Left forelimb (tissue), 1 donor: ENCODE measurements at regions not wholly inside any gene's neighbourhood (a gene's known extent, or its start where the extent isn't known, plus 50 kb on each side); places are given as distances from the start of the nearest gene placed in this dataset.
"Not testable (repeated sequence)": the region's sequence is repeated elsewhere in the genome, so short reads cannot be mapped to it uniquely, and the experiment has no call there.

ENCODE experiments used
- DNase-seq: peaks from one replicate; pipeline ENCODE4 v3.0.0-alpha.2; 2018; ENCODE audit warnings: low spot score

DNA sequence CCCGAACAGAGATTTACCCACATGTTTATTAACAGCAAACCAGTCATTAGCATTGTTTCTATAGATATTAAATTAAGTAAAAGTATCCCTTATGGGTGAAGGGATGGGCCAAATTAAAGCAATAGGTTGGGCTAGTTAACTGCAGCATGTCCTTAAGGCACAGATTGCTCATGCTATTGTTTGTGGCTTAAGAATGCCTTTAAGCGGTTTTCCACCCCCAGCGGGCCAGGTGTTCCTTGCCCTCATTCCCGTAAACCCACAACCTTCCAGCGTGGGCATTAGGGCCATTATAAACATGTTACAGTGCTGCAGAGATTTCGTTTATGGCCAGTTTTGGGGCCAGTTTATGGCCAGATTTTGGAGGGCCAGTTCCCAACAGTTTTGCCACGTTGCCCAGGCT, 245.3 kb upstream of the PROK2 start:
- DNase-seq = not testable (repeated sequence)

DNA sequence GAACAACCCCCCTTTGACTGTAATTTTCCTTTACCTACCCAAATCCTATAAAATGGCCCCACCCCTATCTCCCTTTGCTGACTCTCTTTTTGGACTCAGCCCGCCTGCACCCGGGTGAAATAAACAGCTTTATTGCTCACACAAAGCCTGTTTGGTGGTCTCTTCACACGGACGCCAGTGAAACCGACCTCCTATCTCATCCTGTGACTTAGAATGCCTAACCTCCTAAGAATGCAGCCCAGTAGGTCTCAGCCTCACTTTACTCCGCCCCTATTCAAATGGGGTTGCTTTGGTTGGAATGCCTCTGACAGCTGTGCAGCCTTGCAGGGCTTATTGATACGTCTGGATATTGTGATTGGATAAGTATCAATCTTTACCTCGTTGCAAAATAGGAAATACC, 243.8 kb upstream of the PROK2 start:
- DNase-seq = not testable (repeated sequence)

DNA sequence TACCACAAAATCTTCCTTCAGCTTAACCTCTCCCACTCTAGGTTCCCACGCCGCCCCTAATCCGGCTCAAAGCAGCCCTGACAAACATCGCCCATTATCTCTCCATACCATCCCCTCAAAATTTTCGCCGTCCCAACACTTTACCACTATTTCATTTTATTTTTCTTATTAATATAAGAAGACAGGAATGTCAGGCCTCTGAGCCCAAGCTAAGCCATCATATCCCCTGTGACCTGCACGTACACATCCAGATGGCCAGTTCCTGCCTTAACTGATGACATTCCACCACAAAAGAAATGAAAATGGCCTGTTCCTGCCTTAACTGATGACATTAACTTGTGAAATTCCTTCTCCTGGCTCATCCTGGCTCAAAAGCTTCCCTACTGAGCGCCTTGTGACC, 243.4 kb upstream of the PROK2 start:
- DNase-seq = not testable (repeated sequence)

DNA sequence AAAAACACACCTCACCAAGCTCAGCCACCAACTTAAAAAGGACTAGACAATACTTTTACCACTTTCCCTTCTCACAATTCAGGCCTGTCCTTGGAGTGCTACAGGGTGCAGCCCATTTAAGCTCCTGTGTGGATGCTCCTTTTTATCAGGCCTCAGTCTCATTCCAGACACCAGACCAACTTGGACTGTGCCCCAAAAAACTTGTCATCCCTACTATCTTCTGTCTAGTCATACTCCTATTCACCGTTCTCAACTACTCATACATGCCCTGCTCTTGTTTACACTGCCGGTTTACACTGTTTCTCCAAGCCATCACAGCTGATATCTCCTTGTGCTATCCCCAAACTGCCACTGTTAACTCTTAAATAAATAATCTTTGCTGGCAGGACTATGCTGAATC, 242.8 kb upstream of the PROK2 start:
- DNase-seq = not testable (repeated sequence)

DNA sequence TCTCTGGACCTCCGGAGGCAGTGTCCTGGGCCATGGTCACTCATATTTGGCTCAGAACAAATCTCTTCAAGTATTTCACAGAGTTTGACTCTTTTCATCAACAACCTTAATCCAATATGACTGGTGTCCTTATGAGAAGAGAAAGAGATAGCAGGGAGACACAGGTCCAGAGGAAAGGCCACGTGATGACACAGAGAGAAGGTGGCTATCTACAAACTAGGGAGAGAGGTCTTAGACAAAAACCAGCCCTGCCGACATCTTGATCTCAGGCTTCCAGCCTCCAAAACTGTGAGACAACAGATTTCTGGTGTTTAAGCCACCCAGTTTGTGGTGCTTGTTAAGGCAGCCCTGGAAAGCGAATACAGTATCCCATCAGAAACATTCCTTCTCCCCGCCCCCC, 237.1 kb upstream of the PROK2 start:
- no peak for DNase-seq

DNA sequence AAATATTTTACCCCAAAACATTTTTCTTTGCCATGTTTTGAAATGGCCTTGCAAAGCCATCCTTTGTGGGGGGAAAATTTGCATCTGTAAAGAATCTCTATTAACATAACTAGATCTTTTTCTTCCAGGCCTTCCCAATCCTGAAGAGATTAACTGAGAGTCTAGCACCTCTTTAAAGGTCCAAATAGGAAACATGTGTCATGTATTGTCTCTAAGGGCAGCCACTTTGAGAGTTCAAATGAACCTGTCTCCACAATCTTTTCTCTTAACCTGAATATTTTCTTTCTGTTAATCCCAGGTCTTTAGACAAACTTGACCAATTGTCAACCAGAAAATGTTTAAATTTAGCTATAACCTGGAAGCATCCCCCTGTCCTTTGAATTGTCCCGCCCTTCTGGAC, 236.6 kb upstream of the PROK2 start:
- no peak for DNase-seq

DNA sequence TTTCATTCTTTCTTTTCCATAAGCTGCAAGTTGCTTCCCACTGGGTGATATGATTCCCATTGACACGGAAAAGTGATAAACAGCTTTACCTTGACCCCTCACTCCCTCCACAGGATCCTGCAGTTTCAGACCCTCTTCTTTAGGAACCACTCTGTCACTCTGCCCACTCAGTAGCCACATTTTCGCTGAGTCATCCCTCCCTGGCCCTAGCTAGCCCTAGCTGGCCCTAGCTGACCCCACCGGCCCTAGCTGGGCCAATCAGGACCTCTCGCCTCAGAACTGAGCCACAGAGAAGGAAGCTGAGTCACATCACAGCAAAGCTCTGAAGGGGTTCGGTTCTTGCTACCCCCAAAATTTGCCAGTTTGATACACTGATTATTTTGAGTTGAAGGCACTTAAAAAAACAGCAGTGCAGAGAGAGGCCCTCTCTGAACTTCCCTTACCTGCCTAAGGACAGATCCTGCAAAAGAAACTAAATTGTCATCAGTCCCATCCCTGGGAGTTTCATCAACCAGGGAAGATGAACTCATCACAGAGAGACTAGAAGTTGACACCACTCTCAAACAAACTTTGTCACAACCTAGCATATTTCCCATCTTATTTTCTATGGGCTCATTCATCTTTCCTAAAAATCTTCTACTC, 233.5 kb upstream of the PROK2 start:
- DNase-seq = no peak

DNA sequence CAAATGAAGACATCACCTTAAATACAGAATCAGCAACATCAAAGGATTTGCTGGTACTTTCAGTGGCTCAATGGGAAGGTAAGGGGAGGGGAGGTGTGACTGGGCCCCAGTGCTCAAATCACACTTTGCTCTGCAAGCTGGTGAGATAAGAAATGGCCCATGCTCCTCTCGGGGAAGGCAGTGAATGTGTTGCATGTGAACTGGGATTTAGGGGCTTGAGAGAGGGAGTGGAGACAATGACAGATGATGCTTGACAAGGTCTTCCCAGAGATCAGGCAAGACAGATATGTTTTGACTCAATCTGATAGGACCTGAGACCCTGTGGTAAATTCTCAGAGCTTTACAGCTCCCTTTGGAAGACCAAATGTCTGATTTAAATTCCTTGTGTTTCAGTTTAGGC, 233.0 kb upstream of the PROK2 start:
- DNase-seq = no peak

DNA sequence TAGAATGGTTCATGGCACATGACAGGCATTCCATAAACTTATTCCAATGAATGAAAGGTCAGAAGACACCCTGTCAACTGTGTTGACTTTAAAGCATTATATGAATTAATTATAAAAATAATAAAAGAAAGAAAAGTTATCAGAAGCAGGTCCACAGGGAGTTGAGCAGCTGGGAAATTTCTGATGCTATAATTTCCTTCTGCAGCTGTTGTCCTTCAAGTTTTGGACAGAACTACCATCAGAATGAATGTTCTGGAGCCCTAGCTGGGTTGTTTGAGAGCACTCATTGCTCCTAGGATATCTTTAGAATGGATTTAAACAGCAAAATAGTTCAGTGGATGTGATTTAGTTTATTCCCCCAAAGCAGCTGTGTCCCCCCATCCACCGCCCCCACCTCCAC, 232.4 kb upstream of the PROK2 start:
- no peak for DNase-seq

DNA sequence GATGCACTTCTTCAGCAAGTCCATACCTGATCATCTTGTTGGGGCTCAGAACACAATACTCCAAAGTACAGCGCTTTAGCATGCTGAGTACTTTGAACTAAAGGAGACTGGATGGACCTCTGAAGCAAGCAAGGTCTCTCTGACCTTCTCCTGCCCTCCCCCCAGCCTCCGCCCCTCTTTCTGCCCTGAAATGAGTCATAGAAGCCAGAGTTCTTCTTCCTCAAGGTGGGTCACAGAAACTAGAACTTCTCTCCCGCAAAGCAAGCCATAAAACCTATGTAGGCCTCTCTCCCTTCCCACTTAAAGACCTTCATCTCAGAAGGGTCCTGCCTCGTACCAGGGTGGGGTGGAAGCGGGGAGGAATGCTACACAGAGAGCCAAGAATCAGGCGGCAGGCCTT, 230.5 kb upstream of the PROK2 start:
- DNase-seq = no peak

DNA sequence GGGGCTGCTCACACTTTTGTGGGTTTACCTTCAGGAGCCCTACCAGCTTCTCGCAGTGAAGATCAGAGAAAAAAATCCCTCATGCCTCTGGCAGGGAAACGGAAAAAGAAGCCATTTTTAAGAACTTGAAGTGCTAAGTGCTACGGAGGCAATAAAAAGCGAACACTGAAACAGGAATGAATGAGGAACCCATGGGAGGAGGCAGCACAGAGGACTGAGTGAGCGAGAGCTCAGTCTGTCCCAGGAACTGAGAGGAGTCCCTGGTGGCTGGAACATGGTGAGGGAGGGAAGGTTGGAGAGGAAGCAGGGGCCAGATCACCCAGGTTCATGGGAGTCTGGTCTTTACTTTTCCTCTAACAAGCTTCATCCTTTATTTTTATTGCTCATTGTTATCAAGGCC, 228.1 kb upstream of the PROK2 start:
- DNase-seq = no peak

DNA sequence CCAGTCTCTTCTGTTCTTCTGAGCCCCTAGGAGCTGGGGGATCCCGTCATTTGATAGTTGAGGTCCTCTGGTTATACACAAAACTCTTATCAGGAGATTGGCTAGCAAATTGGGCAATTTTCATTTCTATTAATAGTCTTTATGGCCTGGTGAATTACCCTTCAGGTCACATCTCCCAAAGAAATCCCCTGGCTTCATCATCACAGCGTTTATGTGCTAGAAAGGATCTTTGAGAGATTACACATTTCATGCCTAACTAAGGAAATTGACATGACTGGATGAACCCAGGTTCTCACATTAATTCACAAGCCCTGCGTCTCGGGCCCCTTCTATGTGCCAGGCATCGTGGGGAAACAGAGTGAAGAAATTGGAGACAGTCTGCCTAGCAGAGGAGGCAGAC, 227.4 kb upstream of the PROK2 start:
- no peak for DNase-seq

DNA sequence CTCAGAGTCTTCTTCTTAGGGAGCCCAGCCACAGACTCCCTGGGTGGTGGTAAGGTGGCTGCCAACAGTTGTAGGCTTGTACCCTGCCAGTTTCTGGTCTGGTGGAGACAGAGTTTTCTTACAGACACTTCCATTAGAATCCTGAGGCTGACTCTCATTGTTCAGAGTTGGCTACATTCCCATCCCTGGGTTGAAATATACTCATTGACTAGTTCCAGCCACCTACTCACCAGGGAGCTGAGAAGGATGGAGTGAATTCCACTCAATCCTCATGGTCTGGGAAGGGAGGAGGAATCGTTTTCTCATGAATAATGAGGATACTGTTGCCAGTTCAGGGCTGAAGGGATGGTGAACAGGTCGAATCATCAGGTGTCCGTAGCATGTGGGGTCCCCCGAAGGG, 226.5 kb upstream of the PROK2 start:
- no peak for DNase-seq

DNA sequence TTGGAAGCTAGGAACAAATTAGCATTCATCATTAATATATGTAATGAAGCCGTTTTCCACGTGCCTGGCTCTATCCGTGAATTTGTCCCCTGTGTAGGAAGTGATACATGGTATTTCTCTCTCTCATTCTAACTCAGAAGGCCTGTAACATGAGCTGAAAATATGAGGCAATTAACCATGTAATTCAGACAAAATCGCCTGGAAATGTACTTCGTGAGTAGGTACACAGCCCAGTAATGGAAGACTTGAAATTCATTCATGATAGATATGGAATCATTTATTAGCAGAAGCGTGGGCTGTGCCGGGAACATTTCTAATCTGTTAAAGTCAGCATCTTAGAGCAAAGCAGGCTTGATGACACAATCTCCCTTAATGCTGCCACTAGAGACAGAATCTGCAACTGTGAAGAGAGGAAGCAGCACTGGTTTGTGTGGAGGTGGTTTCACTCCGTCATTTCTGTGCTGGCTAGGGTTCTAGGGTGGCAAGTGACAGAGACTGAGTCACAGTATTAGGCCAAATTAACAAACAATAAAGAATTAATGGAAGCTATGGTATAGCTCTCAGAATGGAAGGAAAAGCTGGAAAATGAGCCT, 225.0 kb upstream of the PROK2 start:
- no peak for DNase-seq

DNA sequence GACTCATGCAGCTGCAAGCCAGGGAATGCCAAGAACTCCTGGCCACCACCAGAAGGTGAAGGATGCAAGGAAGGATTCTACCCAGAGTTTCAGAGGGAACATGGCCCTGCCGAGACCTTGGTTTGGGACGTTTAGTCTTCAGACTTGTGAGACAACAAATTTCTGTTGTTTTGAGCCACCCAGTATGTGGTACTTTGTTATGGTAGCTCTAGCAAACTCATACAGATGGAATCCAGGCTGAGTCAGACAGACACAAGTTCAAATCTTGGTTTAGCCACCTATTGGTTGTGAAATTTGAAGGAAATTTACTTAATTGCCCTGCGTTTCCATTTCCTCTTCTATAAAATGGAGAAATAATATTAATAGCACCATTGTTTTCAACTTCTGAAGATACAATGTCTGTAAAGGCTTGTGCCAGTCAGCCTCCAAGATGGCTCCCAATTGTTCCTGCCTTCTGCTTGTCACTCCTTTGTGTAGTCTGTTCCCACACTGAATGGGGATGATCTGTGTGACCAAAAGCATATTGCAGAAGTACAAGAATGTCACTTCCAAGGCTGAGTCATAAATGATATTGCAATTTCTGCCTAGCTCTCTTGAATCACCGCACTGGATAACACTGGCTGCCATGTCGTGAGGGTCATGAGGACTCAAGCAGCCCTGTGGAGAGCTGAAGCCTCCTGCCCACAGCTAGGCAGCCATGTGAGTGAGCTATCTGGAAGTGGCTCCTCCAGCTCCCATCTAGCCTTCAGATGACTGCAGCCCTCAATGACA, 223.5 kb upstream of the PROK2 start:
- no peak for DNase-seq

DNA sequence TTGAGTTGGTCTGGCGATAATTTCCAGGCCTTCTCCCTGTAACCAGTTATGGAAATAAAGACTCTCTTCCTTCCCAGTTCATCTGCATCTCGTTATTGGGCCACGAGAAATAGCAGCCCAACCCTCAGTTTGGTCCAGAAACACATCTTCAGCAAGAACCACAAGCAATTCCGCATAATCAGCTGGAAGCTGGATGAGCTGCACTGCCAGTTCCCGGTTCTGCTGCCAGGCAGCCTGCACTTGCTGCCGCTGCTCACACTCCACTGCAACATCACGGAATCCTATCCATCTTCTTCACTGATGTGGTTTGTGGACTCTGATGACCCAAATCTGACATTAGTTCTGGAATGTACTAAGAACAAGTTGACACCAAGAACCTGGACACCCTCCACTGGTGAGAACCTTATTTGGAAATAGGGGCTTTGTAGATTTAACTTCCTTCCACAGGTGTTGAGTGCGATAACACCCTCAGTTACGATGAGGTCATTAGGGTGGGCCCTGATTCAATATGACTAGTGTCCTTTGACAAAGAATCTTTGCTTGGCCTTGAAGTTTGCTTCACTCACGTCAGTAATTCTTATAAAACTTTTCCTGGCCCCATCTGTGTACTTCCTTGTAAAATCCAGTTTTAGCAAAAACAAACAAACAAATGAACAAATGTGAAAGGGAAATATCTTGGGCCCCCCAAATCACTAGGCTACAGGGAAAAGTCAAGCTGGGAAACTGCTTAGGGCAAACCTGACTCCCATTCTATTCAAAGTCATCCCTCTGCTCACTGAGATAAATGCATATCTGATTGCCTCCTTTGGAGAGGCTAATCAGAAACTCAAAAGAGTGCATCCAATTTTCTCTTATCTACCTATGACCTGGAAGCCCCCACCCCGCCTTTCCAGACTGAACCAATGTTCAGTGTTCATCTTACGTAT, 221.9 kb upstream of the PROK2 start:
- DNase-seq = no peak

DNA sequence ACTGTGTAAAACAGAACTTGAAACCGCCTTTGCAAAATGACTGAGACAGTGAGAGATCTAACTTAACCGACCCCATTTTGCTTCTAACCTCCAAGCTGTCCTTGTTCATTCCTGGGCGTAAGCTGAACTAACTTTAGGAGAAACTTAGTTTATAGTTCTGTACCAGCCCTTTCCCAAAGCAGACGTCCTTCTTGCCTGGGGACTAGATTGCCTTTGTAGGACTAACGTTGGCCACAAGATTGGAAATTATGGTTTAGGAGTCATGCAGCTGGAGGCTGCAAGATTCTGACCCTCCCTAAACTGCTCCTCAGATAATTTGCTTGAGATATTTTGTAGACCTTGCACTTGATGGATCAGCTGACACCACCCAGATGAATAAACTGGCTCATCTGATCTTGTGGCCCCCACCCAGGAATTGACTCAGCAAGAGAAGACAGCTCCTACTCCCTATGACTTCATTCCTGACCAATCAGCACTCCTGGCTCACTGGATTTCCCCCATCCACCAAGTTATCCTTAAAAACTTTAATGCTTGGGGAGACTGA, 219.9 kb upstream of the PROK2 start:
- no peak for DNase-seq

DNA sequence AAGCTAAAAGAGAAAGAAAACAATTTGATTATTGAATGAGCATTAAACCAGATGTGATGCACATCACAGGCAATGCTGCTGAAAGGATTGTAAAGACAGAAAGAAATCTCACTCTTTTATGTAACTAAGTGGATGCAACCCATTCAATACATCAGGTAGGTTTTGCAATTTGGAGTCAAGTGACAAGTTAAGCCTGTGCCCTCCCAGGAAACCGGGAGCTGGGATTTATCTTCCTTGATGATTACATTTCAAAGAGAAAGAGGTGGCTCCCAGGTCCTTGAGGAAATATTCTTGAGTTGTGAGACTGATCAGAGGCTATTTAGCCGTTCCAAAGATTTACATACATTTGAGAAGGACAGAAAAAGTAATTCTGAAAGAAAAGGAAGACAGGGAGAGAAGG, 219.0 kb upstream of the PROK2 start:
- no peak for DNase-seq

DNA sequence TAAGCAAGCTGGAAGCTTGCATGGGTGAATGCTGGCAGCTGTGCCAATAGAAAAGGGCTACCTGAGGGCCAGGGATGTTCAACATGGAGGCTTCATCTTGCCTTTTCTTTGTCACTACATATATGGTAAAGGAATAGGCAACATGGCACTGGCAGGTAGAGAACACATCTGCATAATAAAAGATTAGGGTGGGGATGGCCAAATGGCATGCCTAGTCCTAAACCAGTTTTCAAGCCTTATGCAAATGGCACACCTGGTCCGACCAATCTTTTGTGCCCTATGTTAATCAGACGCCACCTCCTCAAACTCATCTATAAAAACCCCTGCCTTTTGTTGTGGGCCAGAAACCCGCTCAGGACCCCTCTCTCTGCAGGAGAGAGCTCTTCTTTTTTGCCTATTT, 216.8 kb upstream of the PROK2 start:
- DNase-seq = no peak

DNA sequence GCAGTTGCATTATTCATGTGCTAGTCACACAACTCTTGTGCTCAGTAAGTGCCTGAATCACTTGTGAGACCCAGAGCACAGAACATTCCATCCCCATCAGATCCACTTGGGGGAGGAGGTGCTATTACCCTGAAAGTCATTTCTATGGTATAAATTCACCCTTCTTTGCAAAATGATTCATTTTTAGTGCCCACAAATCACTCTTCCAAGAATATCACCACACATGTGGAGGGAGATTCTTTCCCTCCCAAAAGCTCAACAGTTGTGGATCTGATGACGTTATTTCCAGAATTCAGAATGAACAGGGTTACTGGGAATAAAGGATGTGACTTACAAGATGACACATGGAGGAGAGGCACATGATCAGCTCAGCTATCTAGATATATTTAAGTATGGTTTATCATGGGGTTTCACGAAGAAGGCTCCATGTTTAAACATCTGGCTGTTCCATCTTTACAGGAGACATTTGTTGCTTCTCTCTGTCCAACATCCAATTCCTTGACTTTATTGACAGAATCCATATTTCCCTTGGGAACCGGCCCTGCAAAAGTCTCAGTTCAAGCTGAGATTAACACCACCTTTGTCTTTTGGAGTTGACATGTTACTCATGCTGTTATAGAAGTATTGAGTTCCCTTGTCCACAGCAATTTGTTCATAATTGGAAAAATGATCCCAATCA, 214.2 kb upstream of the PROK2 start:
- DNase-seq = no peak

DNA sequence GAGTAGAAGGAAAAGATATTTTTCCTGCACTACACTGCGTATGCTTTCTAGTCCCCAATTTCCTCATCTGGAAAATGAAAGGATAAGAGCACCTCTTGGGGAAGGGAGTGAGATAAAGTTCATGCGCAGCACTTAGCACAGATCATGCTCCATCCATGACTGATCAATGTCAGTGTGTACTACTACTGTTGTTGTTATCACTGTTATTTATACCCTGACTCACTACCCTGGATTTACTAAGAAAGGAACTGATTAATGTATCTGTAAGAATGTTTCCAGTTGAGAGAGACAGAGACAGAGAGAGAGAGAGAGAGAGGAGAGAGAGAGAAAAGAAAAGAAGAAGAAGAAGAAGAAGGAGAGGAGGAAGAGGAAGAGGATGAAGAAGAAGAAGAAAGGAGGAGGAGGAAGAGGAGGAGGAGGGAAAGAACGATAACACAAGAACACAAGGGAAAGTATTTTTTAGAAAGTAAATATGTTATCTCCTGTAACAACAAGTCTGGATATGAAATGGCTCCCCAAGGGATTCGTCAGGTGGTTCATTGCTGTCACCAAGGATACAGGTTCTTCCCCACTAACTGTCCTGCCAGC, 212.2 kb upstream of the PROK2 start:
- no peak for DNase-seq
